AG04450 (cell line): ENCODE measurements at regions not wholly inside any gene's neighbourhood (a gene's known extent, or its start where the extent isn't known, plus 50 kb on each side); places are given as distances from the start of the nearest gene placed in this dataset.
"Not testable (repeated sequence)": the region's sequence is repeated elsewhere in the genome, so short reads cannot be mapped to it uniquely, and the experiment has no call there.

Source experiments
- CTCF ChIA-PET: fragments of 300-600, 350-600 bp; formaldehyde crosslinking; extraction: SDS; loops from one replicate; lab custom pipeline; 2022; ENCODE audit warnings: antibody characterized with exemption, inconsistent platforms; lab: Charles Lee
- POLR2A ChIA-PET: fragments of 350-600 bp; formaldehyde crosslinking; extraction: SDS; loops from one replicate; lab custom pipeline; 2021; ENCODE audit warnings: antibody characterized with exemption, inconsistent platforms; lab: Yijun Ruan, JAX
- DNase-seq: peaks from one replicate; pipeline ENCODE4 v3.0.0-alpha.2; 2011; ENCODE audit warnings: low read depth, low spot score
- H3K27ac ChIP-seq: one replicate; pipeline ENCODE4 v1.5.1; 2012; ENCODE audit warnings: low read depth, low read length, control low read depth
- H3K27me3 ChIP-seq: one replicate; pipeline ENCODE4 v1.6.0; 2012; ENCODE audit warnings: low read length; ENCODE audit not compliant: control insufficient read depth, insufficient read depth
- H3K4me3 ChIP-seq: 2 replicates; pipeline ENCODE4 v1.5.1; 2011; ENCODE audit warnings: mild to moderate bottlenecking, low read depth, low read length, control low read depth
- H3K9me3 ChIP-seq: 2 replicates; pipeline ENCODE4 v1.5.1; 2012; ENCODE audit warnings: low read length; ENCODE audit not compliant: control insufficient read depth, insufficient read depth
- CTCF ChIP-seq: IDR thresholded peaks from 2 replicates; pipeline ENCODE4 v1.5.1; 2011; ENCODE audit warnings: low read depth, low read length, control low read depth, inconsistent platforms

GRCh38 chr12:28781671-28782652 lies 367.1 kb upstream of the FAR2 start:
- no peak for TF ChIP-seq CTCF
- ChIA-PET CTCF (no interaction called here), POLR2A (no interaction called here)
- H3K4me3 ChIP-seq, result no peak overlapping the region
- H3K27ac ChIP-seq, result no peak overlapping the region
- no peak for DNase-seq
- H3K27me3 ChIP-seq, result no peaks in the 10 kb centered on the region
- no peaks in the 10 kb centered on the region for H3K9me3 ChIP-seq

GRCh38 chr12:28782812-28783211 lies 366.3 kb upstream of the FAR2 start:
- ChIA-PET CTCF (no interaction called here), POLR2A (no interaction called here)
- Histone ChIP-seq H3K4me3 (no peak overlapping the region), H3K27ac (no peak overlapping the region), H3K9me3 (no peaks in the 10 kb centered on the region), H3K27me3 (no peaks in the 10 kb centered on the region)
- no peak for TF ChIP-seq CTCF
- no peak for DNase-seq

- DNase-seq, result no peak
- Histone ChIP-seq H3K4me3 (no peak overlapping the region), H3K27me3 (no peaks in the 10 kb centered on the region), H3K9me3 (no peaks in the 10 kb centered on the region), H3K27ac (no peak overlapping the region)
- ChIA-PET CTCF (interaction anchor here (0.6 to 1.1 kb wide), 3 partner anchors 14 to 172 kb away, joined by 3 read pairs; no protein-coding TSS in a partner anchor), POLR2A (no interaction called here)
- TF ChIP-seq CTCF, result no peak
Observed at GRCh38 chr12:28787151-28787550, 361.9 kb upstream of the FAR2 start.

- H3K9me3 ChIP-seq, CTCF ChIA-PET, H3K27me3 ChIP-seq, H3K4me3 ChIP-seq, H3K27ac ChIP-seq, POLR2A ChIA-PET, DNase-seq: not testable (repeated sequence)
Observed at GRCh38 chr12:28788256-28788655, 360.8 kb upstream of the FAR2 start.

- POLR2A ChIA-PET, result no interaction called here
- TF ChIP-seq CTCF, result no peak
- CTCF ChIA-PET, result no interaction called here
Observed at GRCh38 chr12:28793581-28794151, 355.4 kb upstream of the FAR2 start.

More at GRCh38 chr12:28793581-28794151, 355.4 kb upstream of the FAR2 start:
- H3K4me3 ChIP-seq, result no peak overlapping the region
- no peaks in the 10 kb centered on the region for H3K9me3 ChIP-seq
- H3K27ac ChIP-seq, result no peak overlapping the region
- H3K27me3 ChIP-seq, result no peaks in the 10 kb centered on the region
- DNase-seq, result no peak
